PC-9 (cell line): ENCODE measurements at regions not wholly inside any gene's neighbourhood (a gene's known extent, or its start where the extent isn't known, plus 50 kb on each side); places are given as distances from the start of the nearest gene placed in this dataset.

ENCODE experiments used
- BruUV-seq: library from RNA; stranded (reverse); fragments of 400-500 nt; replicated peaks from 2 replicates; lab custom pipeline; 2021; lab: Mats Ljungman, UMichigan
- CTCF ChIA-PET: fragments of 300-600 bp; sonication (Branson Sonifier 250); formaldehyde crosslinking; loops from one replicate; lab custom pipeline; 2022; ENCODE audit warnings: antibody characterized with exemption; lab: Charles Lee
- POLR2A ChIA-PET: fragments of 300-600 bp; sonication (Branson Sonifier 250); formaldehyde crosslinking; loops from one replicate; lab custom pipeline; 2022; ENCODE audit warnings: antibody characterized with exemption; ENCODE audit not compliant: unreplicated experiment; lab: Charles Lee
- DNase-seq, 2 experiments: peaks; one replicate each; pipeline versions ENCODE4 v3.0.0 to v3.0.0-alpha.2; 2015 to 2022; ENCODE audit warnings: mixed read lengths in 1 of 2
- H2AFZ ChIP-seq: fragments of 200-600 bp; sonication (generic); 2 replicates; pipeline ENCODE4 v1.8.1; 2017; ENCODE audit warnings: antibody characterized with exemption
- H3F3A ChIP-seq: fragments of 200-600 bp; sonication (generic); 2 replicates; pipeline ENCODE4 v1.8.1; 2017; ENCODE audit warnings: antibody characterized with exemption, mild to moderate bottlenecking, low read depth; ENCODE audit not compliant: insufficient read depth
- H3K27ac ChIP-seq: fragments of 200-600 bp; sonication (generic); 2 replicates; pipeline ENCODE4 v1.6.1; 2016; ENCODE audit warnings: mixed run types
- H3K27me3 ChIP-seq: fragments of 200-600 bp; sonication (generic); 2 replicates; pipeline ENCODE4 v1.6.1; 2016; ENCODE audit warnings: low read depth, mixed run types; ENCODE audit not compliant: insufficient read depth
- H3K36me3 ChIP-seq: fragments of 200-600 bp; sonication (generic); 2 replicates; pipeline ENCODE4 v1.6.1; 2016; ENCODE audit warnings: low read depth, mixed run types
- H3K4me1 ChIP-seq: fragments of 200-600 bp; sonication (generic); replicated peaks from 2 replicates; pipeline ENCODE4 v1.6.1; 2016; ENCODE audit warnings: mixed run types; ENCODE audit not compliant: insufficient read depth
- H3K4me2 ChIP-seq: fragments of 200-600 bp; sonication (generic); 2 replicates; pipeline ENCODE4 v1.6.1; 2017; ENCODE audit warnings: mixed run types
- H3K4me3 ChIP-seq: fragments of 200-600 bp; sonication (generic); 2 replicates; pipeline ENCODE4 v1.6.1; 2016; ENCODE audit warnings: mixed run types
- H3K79me2 ChIP-seq: fragments of 200-600 bp; sonication (generic); 2 replicates; pipeline ENCODE4 v1.6.1; 2017; ENCODE audit warnings: low read depth, mixed run types
- H3K9me2 ChIP-seq: fragments of 200-600 bp; sonication (generic); 2 replicates; pipeline ENCODE4 v1.8.1; 2017; ENCODE audit warnings: mild to moderate bottlenecking; ENCODE audit not compliant: insufficient read depth
- H3K9me3 ChIP-seq: fragments of 200-600 bp; sonication (generic); 2 replicates; pipeline ENCODE4 v1.8.1; 2016; ENCODE audit warnings: low read depth; ENCODE audit not compliant: insufficient read depth
- H4K20me1 ChIP-seq: fragments of 200-600 bp; sonication (generic); 2 replicates; pipeline ENCODE4 v1.8.1; 2017; ENCODE audit not compliant: insufficient read depth
- EZH2 ChIP-seq: fragments of 200-600 bp; sonication (generic); IDR thresholded peaks from 2 replicates; pipeline ENCODE4 v1.8.0; 2017; ENCODE audit warnings: antibody characterized with exemption, low read depth
- intact Hi-C: fragments of 100-400 bp; cut with micrococcal nuclease; formaldehyde crosslinking; loops from one replicate; pipeline ENCODE4 v1.10.0; 2022; ENCODE audit not compliant: unreplicated experiment
- TF ChIP-seq, protein P1 (sequence below): fragments of 200-600 bp; sonication (generic); conservative IDR thresholded peaks from 2 replicates; pipeline ENCODE4 v1.6.1; 2017; ENCODE audit warnings: mixed run types, antibody characterized with exemption, mild to moderate bottlenecking, moderate library complexity

DNA sequence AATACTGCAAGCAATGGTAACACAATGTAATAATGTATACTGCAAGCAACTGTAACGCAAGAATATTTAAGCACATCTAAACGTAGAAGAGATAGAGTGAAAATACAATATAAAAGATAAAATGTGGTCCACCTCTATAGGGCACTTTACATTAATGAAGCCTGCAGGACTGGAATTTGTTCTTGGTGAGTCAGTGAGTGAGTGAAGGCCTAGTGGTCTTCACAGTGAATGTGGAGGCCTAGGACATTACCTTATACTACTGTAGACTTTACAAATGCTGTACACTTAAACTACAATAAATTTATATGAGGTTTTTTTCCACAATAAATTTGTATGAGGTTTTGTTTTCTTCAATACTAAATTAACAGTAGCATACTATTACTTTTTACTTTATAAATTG lies 287.4 kb upstream of the SNX7 start:
- no peaks in the 10 kb centered on the region for H4K20me1 ChIP-seq
- H2AFZ ChIP-seq, result no peak overlapping the region
- no peaks in the 10 kb centered on the region for H3K79me2 ChIP-seq
- no TSS peak for BruUV-seq
- H3K4me3 ChIP-seq, result no peak overlapping the region
- intact Hi-C loops, result no loop called here
- TF ChIP-seq, protein P1, sequence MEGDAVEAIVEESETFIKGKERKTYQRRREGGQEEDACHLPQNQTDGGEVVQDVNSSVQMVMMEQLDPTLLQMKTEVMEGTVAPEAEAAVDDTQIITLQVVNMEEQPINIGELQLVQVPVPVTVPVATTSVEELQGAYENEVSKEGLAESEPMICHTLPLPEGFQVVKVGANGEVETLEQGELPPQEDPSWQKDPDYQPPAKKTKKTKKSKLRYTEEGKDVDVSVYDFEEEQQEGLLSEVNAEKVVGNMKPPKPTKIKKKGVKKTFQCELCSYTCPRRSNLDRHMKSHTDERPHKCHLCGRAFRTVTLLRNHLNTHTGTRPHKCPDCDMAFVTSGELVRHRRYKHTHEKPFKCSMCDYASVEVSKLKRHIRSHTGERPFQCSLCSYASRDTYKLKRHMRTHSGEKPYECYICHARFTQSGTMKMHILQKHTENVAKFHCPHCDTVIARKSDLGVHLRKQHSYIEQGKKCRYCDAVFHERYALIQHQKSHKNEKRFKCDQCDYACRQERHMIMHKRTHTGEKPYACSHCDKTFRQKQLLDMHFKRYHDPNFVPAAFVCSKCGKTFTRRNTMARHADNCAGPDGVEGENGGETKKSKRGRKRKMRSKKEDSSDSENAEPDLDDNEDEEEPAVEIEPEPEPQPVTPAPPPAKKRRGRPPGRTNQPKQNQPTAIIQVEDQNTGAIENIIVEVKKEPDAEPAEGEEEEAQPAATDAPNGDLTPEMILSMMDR, result no peak
- no peak for TF ChIP-seq EZH2
- H3K27me3 ChIP-seq, result no peaks in the 10 kb centered on the region
- ChIA-PET POLR2A (no interaction called here), CTCF (no interaction called here)
- H3K4me2 ChIP-seq, result no peak overlapping the region
- no peak for DNase-seq
- H3K4me1 ChIP-seq, result no peaks in the 10 kb centered on the region
- no peaks in the 10 kb centered on the region for H3F3A ChIP-seq
- no peak overlapping the region for H3K27ac ChIP-seq
- no peaks in the 10 kb centered on the region; the same call in 1 of the 2 replicates for H3K9me2 ChIP-seq
- H3K36me3 ChIP-seq, result no peaks in the 10 kb centered on the region
- H3K9me3 ChIP-seq, result peaks cover 4% of the 10 kb centered on the region; the same call in 1 of the 2 replicates

DNA sequence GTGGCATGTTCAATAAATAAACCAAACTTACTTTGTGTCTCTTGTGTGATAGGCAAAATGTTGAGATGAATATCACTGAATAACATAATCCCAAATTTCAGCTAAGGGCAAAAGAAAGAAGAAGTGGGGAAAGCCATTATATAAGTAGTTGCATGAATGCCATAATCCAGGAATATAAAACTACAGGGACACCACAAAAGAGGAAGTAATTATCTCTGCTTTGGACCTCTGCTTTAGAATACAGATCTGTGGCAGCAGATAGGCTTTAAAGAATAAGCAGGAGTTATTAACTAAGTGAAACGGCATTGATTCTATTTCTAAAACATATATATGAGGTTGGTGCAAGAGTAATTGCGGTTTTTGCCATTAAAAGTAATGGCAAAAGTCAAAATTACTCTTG lies 288.5 kb upstream of the SNX7 start:
- intact Hi-C loops, result no loop called here
- DNase-seq, result no peak
- BruUV-seq, result no TSS peak
- H2AFZ ChIP-seq, result no peak overlapping the region
- H3K36me3 ChIP-seq, result no peaks in the 10 kb centered on the region
- no peaks in the 10 kb centered on the region for H3K4me1 ChIP-seq
- TF ChIP-seq, protein P1, result no peak
- no peak for TF ChIP-seq EZH2
- H3K9me3 ChIP-seq, result peaks cover 4% of the 10 kb centered on the region; the same call in 1 of the 2 replicates
- no peak overlapping the region for H3K4me2 ChIP-seq
- H3K79me2 ChIP-seq, result no peaks in the 10 kb centered on the region
- H3F3A ChIP-seq, result no peaks in the 10 kb centered on the region
- no peaks in the 10 kb centered on the region for H3K9me2 ChIP-seq
- no peak overlapping the region for H3K4me3 ChIP-seq
- POLR2A ChIA-PET, result no interaction called here
- no peak overlapping the region for H3K27ac ChIP-seq
- CTCF ChIA-PET, result no interaction called here
- H3K27me3 ChIP-seq, result no peaks in the 10 kb centered on the region
- no peaks in the 10 kb centered on the region for H4K20me1 ChIP-seq

DNA sequence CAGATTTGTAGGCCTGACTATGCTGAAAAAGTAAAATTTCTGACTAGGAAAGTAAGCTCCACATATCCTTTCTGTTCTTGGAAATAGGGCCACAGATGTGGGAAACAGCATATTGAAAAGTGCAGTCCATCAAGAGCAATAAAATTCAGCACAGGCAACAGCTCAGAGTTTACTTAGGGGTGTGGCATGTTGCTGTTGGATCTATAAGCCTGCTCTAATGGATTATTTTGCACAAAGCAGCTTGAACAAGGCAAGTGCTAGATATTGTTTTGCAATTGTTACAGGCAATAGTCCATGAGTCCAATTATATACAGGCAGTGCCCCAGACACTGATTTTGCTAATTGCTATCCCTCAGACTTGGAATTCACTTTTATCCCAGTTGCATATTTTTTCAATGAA lies 289.8 kb upstream of the SNX7 start:
- Histone ChIP-seq H3K9me2 (no peaks in the 10 kb centered on the region), H3K4me3 (no peak overlapping the region), H3K36me3 (no peaks in the 10 kb centered on the region), H3K27me3 (no peaks in the 10 kb centered on the region), H3K4me2 (no peak overlapping the region), H3K27ac (no peak overlapping the region), H3K4me1 (no peaks in the 10 kb centered on the region), H2AFZ (no peak overlapping the region), H4K20me1 (no peaks in the 10 kb centered on the region), H3K9me3 (peaks cover 4% of the 10 kb centered on the region; the same call in 1 of the 2 replicates), H3F3A (no peaks in the 10 kb centered on the region), H3K79me2 (no peaks in the 10 kb centered on the region)
- TF ChIP-seq EZH2, result no peak
- TF ChIP-seq, protein P1, result no peak
- DNase-seq, result no peak
- intact Hi-C loops, result no loop called here
- ChIA-PET CTCF (no interaction called here), POLR2A (no interaction called here)
- no TSS peak for BruUV-seq
